ENCODE measurements at regions not wholly inside any gene's neighbourhood (a gene's known extent, or its start where the extent isn't known, plus 50 kb on each side); places are given as distances from the start of the nearest gene placed in this dataset.

GRCh38 chr2:64847930-64848329, 141.3 kb upstream of the SLC1A4 start:
- no peak overlapping the region for H3K4ac ChIP-seq (ENCODE audit: low read depth, low read length)
- no peak overlapping the region for H2AK5ac ChIP-seq (ENCODE audit: low read depth, low read length)
- TF ChIP-seq MAZ (IDR thresholded peaks at IDR 0.05; ENCODE audit: borderline replicate concordance, low read depth, low read length) (no peak), CHD1 (IDR thresholded peaks at IDR 0.05; ENCODE audit: low read depth, low read length) (no peak), NFE2L2 (IDR thresholded peaks at IDR 0.05; ENCODE audit: low read depth, low read length) (no peak)
- no peak overlapping the region for H3K27ac ChIP-seq (ENCODE audit: insufficient read depth, low read length)
- H4K20me1 ChIP-seq (ENCODE audit: insufficient read depth, low read length): no peaks in the 10 kb centered on the region
- DNase-seq (no peak), ATAC-seq (ENCODE audit: low read depth) (no peak)
- H3K9me1 ChIP-seq (ENCODE audit: insufficient read depth, low read length): 0 out of 2 replicates have a peak, but pooled peaks cover 7% of the 10 kb centered on the region
- H4K91ac ChIP-seq (ENCODE audit: insufficient read depth, low read depth, low read length): no peak overlapping the region
- H3K14ac ChIP-seq (replicated peaks; ENCODE audit: low read depth, low read length): peak overlapping the region; percentile 31; the same call in 1 of the 2 replicates
- no peak overlapping the region for H2BK5ac ChIP-seq (ENCODE audit: low read depth, low read length, poor library complexity, severe bottlenecking)
- no peak overlapping the region for H2AFZ ChIP-seq (replicated peaks; ENCODE audit: low read length, poor library complexity)
- no TSS peak for BruUV-seq (replicated peaks)
- 100% methylated on average over 1 of the region's 5 CpGs; no CpG with 5 or more reads in 1 of the 2 experiments for WGBS, 2 experiments (ENCODE audit: extremely low coverage in 2 of 2, insufficient read length in 1 of 2)
- H3K9me3 ChIP-seq (ENCODE audit: control insufficient read depth, insufficient read depth, low read length): no peaks in the 10 kb centered on the region
- POLR2A ChIA-PET (ENCODE audit: unreplicated experiment): no interaction called here
- H4K5ac ChIP-seq (ENCODE audit: low read depth, low read length): no peak overlapping the region
- no peak overlapping the region for H3K23ac ChIP-seq (ENCODE audit: low read depth, low read length)
- peaks cover 8% of the 10 kb centered on the region for H3K27me3 ChIP-seq (ENCODE audit: control insufficient read depth, insufficient read depth, low read length)
- H2BK120ac ChIP-seq (ENCODE audit: low read depth, low read length): no peak overlapping the region
- CTCF ChIA-PET: interaction anchor here (0.6 kb wide), 1 partner anchor 69 kb away, joined by 3 read pairs; no protein-coding TSS in a partner anchor
- dilution Hi-C loops (cut with HindIII; ENCODE audit: low sequenced_read_pairs, unreplicated experiment): no loop called here
- no peak overlapping the region for H2BK20ac ChIP-seq (ENCODE audit: low read depth, low read length)
- H3K4me3 ChIP-seq (ENCODE audit: insufficient read depth, low read depth, low read length): no peak overlapping the region
- in situ Hi-C loops (cut with MboI; ENCODE audit: low sequenced_read_pairs): no loop called here
- H3K4me2 ChIP-seq (ENCODE audit: low read depth, low read length): no peak overlapping the region
- no peak overlapping the region for H3K9ac ChIP-seq (ENCODE audit: low read depth, low read length)
- no peak overlapping the region for H3K56ac ChIP-seq (ENCODE audit: extremely low read depth, insufficient read depth, low read length)
- intact Hi-C loops (cut with micrococcal nuclease): no loop called here
- H2AK9ac ChIP-seq (replicated peaks; ENCODE audit: low read depth, low read length, poor library complexity): no peak overlapping the region
- no peaks in the 10 kb centered on the region for H3K36me3 ChIP-seq (ENCODE audit: control insufficient read depth, insufficient read depth, low read length)
- H2BK15ac ChIP-seq (ENCODE audit: low read depth, low read length): no peak overlapping the region
- no peak overlapping the region for H3K18ac ChIP-seq (ENCODE audit: low read depth, low read length)
- H3K79me1 ChIP-seq (ENCODE audit: low read depth in 1 of 2, low read length in 2 of 2): no peaks in the 10 kb centered on the region
- no peaks in the 10 kb centered on the region; the same call in 1 of the 2 replicates for H3K4me1 ChIP-seq (ENCODE audit: control insufficient read depth, insufficient read depth, low read length)
- no peak overlapping the region for H4K8ac ChIP-seq (ENCODE audit: low read depth in 2 of 2, low read length in 2 of 2)

Data from IMR-90 (cell line).